ENCODE measurements at regions not wholly inside any gene's neighbourhood (a gene's known extent, or its start where the extent isn't known, plus 50 kb on each side); places are given as distances from the start of the nearest gene placed in this dataset.
A peak's percentile ranks its signal among the peaks of the same experiment; 100 is the strongest.

- CTCF ChIA-PET (ENCODE audit: low intra/inter-chr PET ratio, low total read pairs): no interaction called here
- intact Hi-C loops (cut with micrococcal nuclease; ENCODE audit: unreplicated experiment): no loop called here
- POLR2A ChIA-PET: interaction anchor here (0.9 kb wide), 1 partner anchor 14 kb away, joined by 3 read pairs; no protein-coding TSS in a partner anchor
- H2AFZ ChIP-seq (ENCODE audit: low read length): no peak overlapping the region
- BruUV-seq (replicated peaks): no TSS peak
- H3K36me3 ChIP-seq (replicated peaks in 1 of 2; ENCODE audit: control insufficient read depth in 1 of 2, insufficient read depth in 2 of 2, low read length in 2 of 2): no peaks in the 10 kb centered on the region
- no peak for DNase-seq (ENCODE audit: low spot score)
- peak; percentile 30; the same call in 2 of the 3 replicates for ATAC-seq
- no peak overlapping the region for H3K4me2 ChIP-seq (ENCODE audit: low read depth, low read length)
- H3K27ac ChIP-seq (ENCODE audit: extremely low read length, insufficient read depth, low read length): no peak overlapping the region
- WGBS (ENCODE audit: low lambda C conversion rate): 69% methylated on average over 7 of the region's 7 CpGs
- in situ Hi-C loops (cut with HindIII; ENCODE audit: extremely low pct_ligation_motif_present, low pct_unique_long_range_greater_than_20kb): no loop called here
- H3K27me3 ChIP-seq (ENCODE audit: control insufficient read depth in 1 of 2, insufficient read depth in 2 of 2, low read length in 2 of 2): no peaks in the 10 kb centered on the region
- no peaks in the 10 kb centered on the region for H4K20me1 ChIP-seq (ENCODE audit: insufficient read depth, low read length)
- H3K9me3 ChIP-seq (ENCODE audit: low read length): no peaks in the 10 kb centered on the region
- H3K4me3 ChIP-seq (replicated peaks in 1 of 3; ENCODE audit: insufficient read depth in 1 of 3, low read depth in 2 of 3, low read length in 3 of 3): no peak overlapping the region
- TF ChIP-seq KLF12 (CRISPR knock-in tag; IDR thresholded peaks at IDR 0.05; ENCODE audit: borderline replicate concordance): no peak
- FAIRE-seq: no peak
- no peak overlapping the region for H3K9ac ChIP-seq (ENCODE audit: insufficient read depth, low read depth, low read length)
- H3K4me1 ChIP-seq (ENCODE audit: insufficient read depth, low read length): peaks cover 21% of the 10 kb centered on the region
- H3K79me2 ChIP-seq (ENCODE audit: insufficient read depth, low read length): no peaks in the 10 kb centered on the region
Measured at GRCh38 chr5:135215617-135216470, 181.8 kb upstream of the PITX1 start.

- no peak overlapping the region for H3K27ac ChIP-seq (ENCODE audit: extremely low read length, insufficient read depth, low read length)
- CTCF ChIA-PET (ENCODE audit: low intra/inter-chr PET ratio, low total read pairs): no interaction called here
- no peaks in the 10 kb centered on the region for H3K9me3 ChIP-seq (ENCODE audit: low read length)
- no peaks in the 10 kb centered on the region for H3K27me3 ChIP-seq (ENCODE audit: control insufficient read depth in 1 of 2, insufficient read depth in 2 of 2, low read length in 2 of 2)
- TF ChIP-seq ZNF768 (CRISPR knock-in tag; IDR thresholded peaks at IDR 0.05): peak; percentile 50; the same call in 1 of the 2 replicates
- TF ChIP-seq ZNF350 (CRISPR knock-in tag; IDR thresholded peaks at IDR 0.05; ENCODE audit: borderline replicate concordance, low read depth): no peak
- TF ChIP-seq ZNF138 (CRISPR knock-in tag; IDR thresholded peaks at IDR 0.05; ENCODE audit: low read depth): no peak
- POLR2A ChIA-PET: no interaction called here
- no peak overlapping the region for H3K9ac ChIP-seq (ENCODE audit: insufficient read depth, low read depth, low read length)
- no peaks in the 10 kb centered on the region for H4K20me1 ChIP-seq (ENCODE audit: insufficient read depth, low read length)
- intact Hi-C loops (cut with micrococcal nuclease; ENCODE audit: unreplicated experiment): no loop called here
- no peak overlapping the region for H3K4me3 ChIP-seq (replicated peaks in 1 of 3; ENCODE audit: insufficient read depth in 1 of 3, low read depth in 2 of 3, low read length in 3 of 3)
- in situ Hi-C loops (cut with HindIII; ENCODE audit: extremely low pct_ligation_motif_present, low pct_unique_long_range_greater_than_20kb): no loop called here
- no peak overlapping the region for H2AFZ ChIP-seq (ENCODE audit: low read length)
- H3K36me3 ChIP-seq (replicated peaks in 1 of 2; ENCODE audit: control insufficient read depth in 1 of 2, insufficient read depth in 2 of 2, low read length in 2 of 2): no peaks in the 10 kb centered on the region
- DNase-seq (ENCODE audit: low spot score): no peak
- H3K4me2 ChIP-seq (ENCODE audit: low read depth, low read length): no peak overlapping the region
- no TSS peak for BruUV-seq (replicated peaks)
- no peak for FAIRE-seq
- H3K79me2 ChIP-seq (ENCODE audit: insufficient read depth, low read length): no peaks in the 10 kb centered on the region
- ATAC-seq: no peak
- WGBS (ENCODE audit: low lambda C conversion rate): 70% methylated on average over 7 of the region's 7 CpGs
- peaks cover 13% of the 10 kb centered on the region; the same call in 1 of the 2 replicates for H3K4me1 ChIP-seq (ENCODE audit: insufficient read depth, low read length)
Measured at GRCh38 chr5:135214897-135215616, 181.0 kb upstream of the PITX1 start.

Data from HepG2 (cell line).